ENCODE measurements at regions not wholly inside any gene's neighbourhood (a gene's known extent, or its start where the extent isn't known, plus 50 kb on each side); places are given as distances from the start of the nearest gene placed in this dataset.

GRCh38 chr6:133631421-133631820 lies 257.5 kb upstream of the TCF21 start:
- DNase-seq (ENCODE audit: low read depth), result no peak

GRCh38 chr6:133632206-133632605 lies 256.7 kb upstream of the TCF21 start:
- DNase-seq (ENCODE audit: low read depth), result no peak

DNA sequence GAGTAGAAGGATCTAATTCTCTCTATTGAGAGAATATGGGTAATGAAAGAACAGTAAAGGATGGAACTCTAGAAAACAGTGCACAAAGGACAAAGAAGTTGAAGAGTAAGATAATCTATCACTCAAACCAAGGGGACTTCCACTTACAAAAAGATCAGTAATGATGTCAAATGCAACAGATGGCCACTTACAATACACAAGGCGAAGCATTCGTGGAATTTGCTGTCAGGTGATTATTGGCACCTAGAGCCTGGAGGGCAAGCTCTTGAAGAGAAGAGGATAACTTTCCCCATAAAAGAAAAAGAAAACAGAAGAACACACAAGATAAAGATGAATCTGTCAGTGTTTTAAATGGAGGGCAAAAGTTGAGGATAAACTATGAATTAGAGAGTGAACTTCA lies 256.0 kb upstream of the TCF21 start:
- no peak for DNase-seq (ENCODE audit: low read depth)

GRCh38 chr6:133634474-133634873 lies 254.4 kb upstream of the TCF21 start:
- DNase-seq (ENCODE audit: low read depth), result no peak

GRCh38 chr6:133635447-133635846 lies 253.5 kb upstream of the TCF21 start:
- DNase-seq (ENCODE audit: low read depth), result no peak

- DNase-seq (ENCODE audit: low read depth), result no peak
Measured at GRCh38 chr6:133637436-133637835, 251.5 kb upstream of the TCF21 start.

GRCh38 chr6:133637874-133638273 lies 251.0 kb upstream of the TCF21 start:
- no peak for DNase-seq (ENCODE audit: low read depth)

DNA sequence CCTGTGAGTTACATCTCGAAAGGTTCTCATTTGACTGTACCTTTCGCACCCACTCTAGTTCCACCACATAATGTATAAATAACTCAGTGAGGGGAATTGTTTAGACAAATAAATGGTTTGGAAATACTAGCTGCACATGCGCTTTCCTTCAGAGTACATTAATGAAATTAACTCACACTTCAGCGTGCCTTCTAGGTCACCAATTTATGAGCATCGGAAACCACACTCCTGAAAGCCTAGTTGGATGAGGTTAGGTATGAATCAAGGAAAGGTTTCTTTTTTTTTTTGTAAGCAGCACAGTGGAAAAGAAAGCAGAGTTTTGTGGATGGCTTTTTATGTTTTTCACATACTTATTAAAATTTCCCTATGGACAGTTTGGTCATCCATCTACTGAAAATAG lies 247.8 kb upstream of the TCF21 start:
- DNase-seq (ENCODE audit: low read depth), result no peak

DNA sequence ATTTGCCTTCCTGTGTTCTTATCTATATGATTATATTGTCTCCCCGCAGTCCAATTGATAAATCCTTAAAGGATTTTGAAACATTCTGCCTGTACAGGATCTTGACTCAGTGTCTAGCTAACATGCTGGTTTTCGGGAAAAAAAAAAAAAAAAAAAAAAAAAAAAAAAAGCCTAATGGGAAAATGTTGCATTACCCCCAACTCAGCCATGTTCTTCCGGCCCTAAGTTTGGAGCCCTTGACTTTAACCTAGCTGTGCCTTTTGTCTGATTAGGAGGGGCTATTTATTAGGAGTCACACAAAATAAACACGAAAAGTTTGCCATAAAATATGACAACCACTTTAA lies 244.4 kb upstream of the TCF21 start:
- no peak for DNase-seq (ENCODE audit: low read depth)

DNA sequence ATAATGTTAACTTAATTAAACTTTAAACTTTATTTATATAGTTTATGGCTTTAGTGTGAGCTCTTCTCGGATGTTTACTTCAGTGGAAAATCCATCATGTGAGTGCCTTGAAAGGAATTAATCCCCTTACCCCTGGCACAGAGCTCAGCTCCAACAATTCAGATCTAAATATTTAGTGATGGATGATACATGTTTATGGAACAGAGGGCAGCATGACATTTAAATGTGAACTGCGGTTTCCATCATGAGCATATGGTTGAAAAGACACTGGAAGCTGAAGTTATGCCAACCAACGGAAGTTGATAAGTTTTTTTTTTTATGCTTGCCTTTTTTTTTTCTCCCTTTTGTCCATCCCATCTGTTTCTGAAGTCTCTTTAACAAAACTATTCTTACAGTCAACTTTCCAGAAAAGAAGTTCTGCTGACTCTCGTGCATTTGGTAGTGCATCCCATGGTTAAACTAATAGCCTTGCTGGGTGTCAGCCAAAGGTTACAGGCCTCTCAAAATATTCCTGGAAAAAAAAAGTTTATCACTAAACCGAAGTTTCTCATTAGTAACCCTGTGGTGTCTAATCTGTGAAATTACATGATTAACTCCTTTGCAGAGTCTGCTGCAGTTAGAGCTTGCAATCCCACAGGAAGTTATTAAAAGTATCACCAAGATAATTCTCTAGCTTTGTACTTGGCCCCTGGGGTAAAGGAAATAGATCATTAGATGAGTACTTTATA lies 243.9 kb upstream of the TCF21 start:
- no peak for DNase-seq (ENCODE audit: low read depth)

DNA sequence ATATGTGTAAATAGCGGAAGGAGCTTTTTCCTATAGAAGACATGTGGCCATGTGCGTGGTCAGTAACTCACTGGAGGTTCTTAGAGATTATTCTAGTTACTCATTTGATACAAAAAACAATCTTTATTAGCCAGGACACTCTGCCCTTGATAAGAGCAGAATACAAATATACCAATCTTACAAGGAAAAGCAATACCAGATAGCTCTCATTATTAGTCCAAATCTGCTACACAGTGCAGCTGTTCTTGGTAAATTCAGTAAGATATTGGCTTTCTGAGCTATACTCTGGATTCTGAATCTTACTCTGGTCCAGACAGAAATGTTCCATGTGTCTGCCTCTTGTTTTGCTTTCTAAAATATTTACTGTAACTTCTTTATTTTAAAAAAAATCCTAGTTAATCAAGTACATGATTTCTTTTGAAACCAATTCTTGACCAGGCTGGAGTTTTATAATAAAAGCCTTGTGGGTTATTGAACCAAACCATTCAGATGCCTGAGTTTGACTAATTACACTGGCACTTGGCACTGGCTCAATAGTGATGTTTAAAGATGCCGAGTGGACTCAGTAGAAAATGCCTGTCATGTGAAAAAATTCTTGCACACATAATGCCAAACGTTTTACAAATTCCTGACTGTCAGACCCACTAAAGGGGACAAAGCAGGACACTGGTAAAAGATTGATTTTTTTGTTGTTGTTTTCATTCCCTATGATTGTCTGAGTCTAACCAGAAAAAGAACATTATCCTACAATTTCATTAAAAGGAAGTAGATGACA lies 242.8 kb upstream of the TCF21 start:
- no peak for DNase-seq (ENCODE audit: low read depth)

GRCh38 chr6:133648581-133648980 lies 240.3 kb upstream of the TCF21 start:
- DNase-seq (ENCODE audit: low read depth), result no peak

DNA sequence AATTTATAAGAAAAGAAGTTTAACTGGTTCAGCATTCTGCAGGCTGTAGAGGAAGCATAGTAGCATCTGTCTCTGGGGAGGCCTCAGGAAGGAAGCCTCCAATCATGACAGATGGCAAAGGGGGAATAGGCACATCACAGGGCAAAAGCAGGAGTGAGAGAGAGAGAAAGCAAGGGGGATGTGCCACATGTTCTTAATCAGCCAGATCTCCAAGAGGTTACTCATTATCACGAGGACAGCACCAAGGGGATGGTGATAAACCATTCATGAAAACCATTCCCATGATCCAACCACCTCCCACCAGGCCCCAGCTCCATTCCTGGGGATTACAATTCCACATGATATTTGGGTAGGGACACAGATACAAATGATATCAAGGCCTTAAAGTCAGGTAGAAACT lies 217.5 kb upstream of the TCF21 start:
- no peak for DNase-seq (ENCODE audit: low read depth)

- no peak for DNase-seq (ENCODE audit: low read depth)
Measured at GRCh38 chr6:133673056-133673455, 215.9 kb upstream of the TCF21 start.

GRCh38 chr6:133674661-133675060 lies 214.3 kb upstream of the TCF21 start:
- no peak for DNase-seq (ENCODE audit: low read depth)

- DNase-seq (ENCODE audit: low read depth), result no peak
Measured at GRCh38 chr6:133680994-133681393, 207.9 kb upstream of the TCF21 start.

- DNase-seq (ENCODE audit: low read depth), result no peak
Measured at GRCh38 chr6:133681891-133682290, 207.0 kb upstream of the TCF21 start.

GRCh38 chr6:133682506-133683307 lies 206.2 kb upstream of the TCF21 start:
- DNase-seq (ENCODE audit: low read depth), result no peak

- DNase-seq (ENCODE audit: low read depth), result no peak
Measured at GRCh38 chr6:133683308-133683580, 205.7 kb upstream of the TCF21 start.

- DNase-seq (ENCODE audit: low read depth), result no peak
Measured at GRCh38 chr6:133683606-133684005, 205.3 kb upstream of the TCF21 start.

DNA sequence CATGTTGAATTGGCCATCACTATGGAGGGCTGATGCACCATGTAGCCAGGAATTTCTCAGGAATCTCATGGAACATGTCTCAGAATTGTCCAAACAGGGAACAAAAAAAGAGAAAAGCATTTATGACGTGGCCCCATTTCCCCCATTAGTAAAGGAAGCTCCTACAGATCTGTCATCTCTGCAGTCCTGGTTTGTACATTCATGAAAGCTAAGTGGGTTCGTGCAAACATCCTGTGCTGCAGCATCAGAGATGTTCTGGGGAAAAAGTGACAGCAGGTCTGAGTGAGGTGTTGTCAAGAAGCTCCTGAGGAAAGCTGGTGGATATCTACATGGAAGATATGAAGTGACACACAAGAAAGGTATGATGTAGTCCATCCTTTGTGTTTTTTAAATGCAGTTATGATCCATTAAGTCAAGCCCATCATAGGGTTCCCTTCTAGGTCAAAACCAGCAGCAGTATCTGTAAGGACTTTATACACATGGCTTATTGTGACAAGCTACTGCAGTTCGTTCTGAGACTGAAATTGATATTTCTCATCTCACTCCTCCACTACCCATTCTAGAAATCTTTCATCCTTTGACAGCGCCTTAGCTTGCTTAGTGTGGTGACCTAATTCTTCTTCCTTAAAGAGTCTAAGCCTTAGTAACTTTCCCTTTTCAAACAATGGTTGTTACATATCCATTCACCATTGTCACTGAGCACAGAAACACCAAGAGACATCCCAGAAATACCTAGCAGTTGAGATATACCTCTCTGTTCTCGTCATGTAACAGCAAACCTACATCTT lies 200.0 kb upstream of the TCF21 start:
- no peak for DNase-seq (ENCODE audit: low read depth)

DNA sequence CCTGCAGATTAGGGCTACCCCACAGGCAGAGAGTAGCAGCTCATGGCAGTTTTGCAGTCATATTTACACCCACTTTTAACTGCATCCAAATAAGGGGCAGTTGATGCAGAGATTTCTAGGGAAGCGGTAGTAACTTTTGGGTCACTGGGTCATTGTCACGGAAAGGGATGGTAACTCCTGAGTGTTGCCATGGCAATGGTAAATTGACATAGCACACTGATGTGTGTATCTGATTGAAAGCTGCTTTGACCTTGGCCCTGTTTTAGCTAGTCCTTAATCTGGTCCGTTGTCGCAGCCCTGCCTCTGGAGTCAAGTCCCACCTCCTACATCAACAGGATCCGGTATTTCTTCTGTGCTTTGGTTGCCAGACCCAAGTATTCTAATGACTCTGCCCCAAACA lies 199.1 kb upstream of the TCF21 start:
- DNase-seq (ENCODE audit: low read depth), result no peak

Measured in activated gamma-delta T cell treated with anti-CD3 and anti-CD28 coated beads, Interleukin-2, amount 50 U/mL, for 16 hours (primary cell).